HG03066 (cell line): ENCODE measurements at regions not wholly inside any gene's neighbourhood (a gene's known extent, or its start where the extent isn't known, plus 50 kb on each side); places are given as distances from the start of the nearest gene placed in this dataset.

Source experiments
- ATAC-seq: cut with Tn5 transposase; IDR thresholded peaks from one replicate; pipeline ENCODE4 v1.9.1; 2021; ENCODE audit warnings: low read depth; ENCODE audit not compliant: unreplicated experiment

DNA sequence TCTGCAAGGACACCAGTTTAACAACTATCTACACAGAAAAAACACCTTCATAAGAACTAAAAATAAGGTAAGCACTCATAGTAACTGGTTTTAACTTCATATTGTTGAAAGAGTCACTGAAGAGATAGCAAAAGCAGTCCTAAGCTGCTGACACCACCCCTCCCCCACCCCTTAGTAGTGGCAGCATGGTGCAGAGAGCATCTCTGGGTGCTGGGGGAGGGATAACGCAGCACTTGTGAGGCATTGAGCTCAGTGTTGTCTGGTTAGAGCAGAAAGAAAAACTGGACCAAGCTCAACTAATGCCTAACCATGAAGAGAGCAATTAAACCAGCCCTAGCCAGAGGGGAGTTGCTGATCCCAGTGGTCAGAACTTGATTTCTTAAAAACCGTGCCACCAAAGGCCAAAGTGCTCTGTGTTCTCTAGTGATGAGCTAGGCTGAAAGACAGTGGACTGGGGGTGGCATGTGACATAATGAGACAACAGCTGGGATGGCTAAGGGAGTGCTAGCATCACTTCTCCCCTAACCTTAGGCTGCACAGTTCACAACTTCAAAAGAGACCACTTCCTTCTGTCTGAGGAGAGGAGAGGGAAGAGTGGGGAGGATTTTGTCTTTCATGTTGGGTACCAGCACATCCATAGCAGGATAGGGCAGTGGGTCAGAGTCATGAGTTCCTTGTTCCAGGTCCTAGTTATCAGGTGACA, 669.3 kb downstream of the PDHA2 start:
- ATAC-seq, result no peak

DNA sequence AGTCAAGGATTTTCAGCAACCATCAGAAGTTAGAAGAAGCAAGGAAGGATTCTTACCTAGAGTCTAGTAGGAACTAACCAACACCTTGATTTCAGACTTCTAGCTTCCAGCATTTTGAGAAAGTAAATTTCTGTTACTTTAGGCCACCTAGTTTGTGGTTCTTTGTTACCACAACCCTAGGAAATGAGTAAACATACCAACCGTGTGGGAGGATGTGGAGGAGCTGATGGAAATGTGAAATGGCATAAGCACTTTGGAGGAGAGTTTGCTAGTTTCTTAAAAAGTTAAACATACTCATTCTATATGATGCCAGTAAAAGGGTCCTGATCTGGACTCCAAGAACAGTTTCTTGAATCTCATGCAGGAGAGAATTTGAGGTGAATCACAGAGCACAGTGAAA, 679.4 kb downstream of the PDHA2 start:
- no peak for ATAC-seq

DNA sequence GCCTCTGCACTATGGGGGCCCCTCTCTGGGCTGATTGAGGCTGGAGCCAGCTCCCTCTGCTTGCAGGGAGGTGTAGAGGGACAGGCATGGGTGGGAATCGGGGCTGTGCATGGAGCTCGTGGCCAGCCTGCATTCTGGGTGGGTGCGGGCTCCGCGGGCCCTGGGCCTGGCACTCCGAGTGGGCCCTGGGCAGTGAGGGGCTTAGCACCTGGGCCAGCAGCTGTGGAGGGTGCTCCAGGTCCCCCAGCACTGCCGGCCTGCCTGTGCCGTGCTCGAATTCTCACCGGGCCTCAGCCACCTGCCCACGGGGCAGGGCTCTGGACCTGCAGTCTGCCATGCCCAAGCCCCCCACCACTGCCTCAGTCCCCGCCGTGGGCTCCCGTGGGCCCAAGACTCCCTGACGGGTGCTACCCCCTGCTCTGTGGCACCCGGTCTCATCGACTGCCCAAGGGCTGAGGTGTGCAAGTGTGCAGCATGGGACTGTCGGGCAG, 681.2 kb downstream of the PDHA2 start:
- ATAC-seq, result no peak

DNA sequence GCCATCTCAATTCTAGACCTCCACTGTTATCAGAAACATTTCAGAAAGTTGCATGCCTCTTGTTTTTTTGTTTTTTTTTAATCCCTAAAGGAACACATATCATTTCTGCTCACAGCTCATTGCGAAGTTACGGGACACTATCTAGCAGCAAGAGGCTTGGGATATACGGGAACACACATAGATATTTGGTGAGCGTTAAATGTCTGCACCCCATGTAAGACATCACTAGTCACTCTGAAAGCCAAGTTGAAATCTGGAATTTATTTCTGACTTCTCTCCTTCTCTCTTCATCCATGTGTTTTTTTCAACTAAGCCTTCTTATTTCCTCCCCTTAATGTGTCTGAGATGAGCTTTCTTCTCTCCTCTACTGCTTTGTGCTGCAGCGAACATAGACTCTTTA, 683.7 kb downstream of the PDHA2 start:
- no peak for ATAC-seq

DNA sequence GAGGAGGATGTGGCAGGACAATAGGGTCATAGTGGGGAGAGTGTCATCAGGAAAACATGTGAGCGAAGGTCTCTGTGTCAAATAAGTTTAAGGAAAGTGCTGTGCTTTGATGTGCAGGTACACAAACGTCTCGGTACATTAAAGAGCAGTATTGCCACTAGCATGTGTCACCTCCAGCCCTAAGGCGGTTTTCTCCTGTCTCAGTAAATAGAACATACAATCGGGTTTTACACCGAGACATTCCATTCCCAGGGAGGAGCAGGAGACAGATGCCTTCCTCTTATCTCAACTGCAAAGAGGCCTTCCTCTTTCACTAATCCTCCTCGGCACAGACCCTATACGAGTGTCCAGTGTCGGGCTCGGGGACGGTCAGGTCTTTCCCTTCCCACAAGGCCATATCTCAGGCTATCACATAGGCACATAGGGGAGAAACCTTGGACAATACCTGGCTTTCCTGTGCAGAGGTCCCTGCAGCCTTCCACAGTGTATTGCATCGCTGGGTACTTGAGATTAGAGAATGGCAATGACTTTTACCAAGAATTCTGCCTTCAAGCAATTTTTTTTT, 684.5 kb downstream of the PDHA2 start:
- ATAC-seq, result no peak

DNA sequence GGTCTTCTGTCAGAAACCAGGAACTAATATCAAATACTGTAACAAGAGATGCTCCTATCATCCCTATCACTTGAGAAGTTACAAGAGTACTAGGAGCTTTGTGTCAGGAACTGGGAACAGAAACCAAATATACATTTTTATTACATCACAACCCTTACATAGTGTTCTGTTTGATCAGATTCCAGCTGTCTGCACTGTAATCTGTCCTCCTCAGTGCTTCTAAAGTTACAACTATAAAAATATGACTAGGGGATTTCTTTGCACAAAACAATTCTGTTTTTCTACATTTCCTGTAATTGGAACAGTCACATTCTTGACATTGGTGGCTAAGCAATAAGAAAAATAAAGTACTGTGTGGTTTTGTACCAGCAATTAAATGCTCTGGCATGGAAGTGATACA, 686.0 kb downstream of the PDHA2 start:
- no peak for ATAC-seq

DNA sequence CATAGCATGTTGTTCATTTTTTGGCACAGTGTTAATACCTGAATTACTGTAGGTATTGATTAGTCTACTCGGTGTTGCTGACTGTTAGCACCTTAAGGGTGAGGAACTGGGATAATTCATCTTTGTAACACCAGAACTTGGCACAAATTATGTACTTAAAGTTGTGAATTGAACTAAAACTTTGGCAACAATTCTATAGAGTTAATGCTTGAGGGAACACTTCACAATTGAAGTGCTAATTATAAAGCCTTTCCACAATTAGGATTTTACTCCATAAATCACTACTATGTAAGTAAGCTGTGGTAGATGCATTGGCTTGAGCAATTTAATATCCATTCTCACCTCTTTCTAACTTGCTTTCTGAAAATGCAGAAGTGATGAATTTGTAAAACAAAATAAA, 686.7 kb downstream of the PDHA2 start:
- no peak for ATAC-seq

DNA sequence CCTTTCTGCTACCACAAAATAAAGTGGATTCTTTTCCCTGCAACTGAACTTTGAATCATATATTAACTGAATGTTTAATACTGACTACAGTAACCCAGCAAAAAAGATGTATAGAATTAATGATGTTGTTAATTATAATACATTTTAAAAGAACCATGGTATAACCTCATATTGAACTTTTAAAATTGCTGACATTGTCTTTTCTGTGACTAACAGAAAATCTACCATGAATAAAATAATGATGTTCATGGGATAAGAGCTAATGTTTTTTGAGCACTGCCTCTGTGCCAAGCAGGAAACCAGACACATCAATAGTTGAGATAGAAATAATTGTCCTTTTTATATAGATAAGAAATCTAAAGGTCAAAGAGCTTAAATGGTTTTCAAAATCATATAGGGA, 691.9 kb downstream of the PDHA2 start:
- ATAC-seq, result no peak

DNA sequence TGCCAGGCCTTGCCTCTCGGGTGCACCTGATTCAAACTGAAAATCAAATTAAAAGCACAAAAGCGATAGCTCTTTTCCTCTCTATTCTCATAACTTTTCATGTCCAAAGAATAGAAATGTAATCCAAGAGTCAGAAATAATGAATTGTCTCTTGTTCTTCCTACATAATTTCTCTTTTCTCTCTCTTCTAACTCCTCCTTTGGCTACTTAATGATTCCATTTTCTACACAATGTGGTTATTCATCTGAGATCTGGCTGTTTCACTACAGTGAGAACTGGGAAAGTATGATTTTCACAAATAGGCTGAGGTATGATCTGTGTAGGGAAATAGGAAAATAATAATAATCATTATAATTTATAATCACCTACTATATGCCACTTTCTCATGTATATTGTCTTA, 703.5 kb downstream of the PDHA2 start:
- ATAC-seq, result no peak

DNA sequence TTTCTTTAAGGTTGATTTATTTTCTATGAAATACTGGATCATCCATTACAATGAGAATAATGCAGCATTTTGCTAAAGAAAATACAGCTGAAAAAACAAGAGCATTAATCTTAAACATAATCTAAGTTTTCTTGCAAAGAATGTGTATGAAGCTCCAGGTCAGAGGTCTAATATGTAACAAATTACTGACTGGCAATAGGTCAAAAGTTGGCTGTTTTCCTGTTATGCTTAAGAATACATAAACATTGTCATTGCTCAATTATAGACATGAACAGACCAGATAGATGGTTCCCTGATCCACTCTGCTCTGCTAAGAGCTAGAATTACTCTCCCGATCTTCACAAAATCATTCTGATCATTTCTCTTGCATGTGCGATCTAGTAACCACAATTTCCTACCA, 718.6 kb downstream of the PDHA2 start:
- no peak for ATAC-seq

DNA sequence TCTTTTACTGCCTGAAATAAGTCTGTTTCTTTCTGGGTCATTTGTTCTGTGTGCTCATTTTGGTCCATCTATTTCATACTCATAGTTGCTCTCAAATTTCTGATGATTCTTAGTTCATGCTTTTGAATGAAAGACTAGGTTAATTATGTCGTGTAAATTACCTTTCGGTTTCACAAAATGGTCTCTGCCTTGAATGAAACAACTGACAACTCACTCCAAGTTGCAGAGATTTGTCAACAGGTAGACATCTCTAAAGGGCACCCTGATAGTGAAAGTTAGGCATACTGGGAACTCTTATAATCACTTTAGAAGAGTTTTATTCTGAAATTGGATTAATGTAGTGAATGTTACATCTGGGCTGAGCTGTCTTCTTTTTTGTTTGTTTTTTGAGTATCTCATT, 726.9 kb downstream of the PDHA2 start:
- no peak for ATAC-seq

DNA sequence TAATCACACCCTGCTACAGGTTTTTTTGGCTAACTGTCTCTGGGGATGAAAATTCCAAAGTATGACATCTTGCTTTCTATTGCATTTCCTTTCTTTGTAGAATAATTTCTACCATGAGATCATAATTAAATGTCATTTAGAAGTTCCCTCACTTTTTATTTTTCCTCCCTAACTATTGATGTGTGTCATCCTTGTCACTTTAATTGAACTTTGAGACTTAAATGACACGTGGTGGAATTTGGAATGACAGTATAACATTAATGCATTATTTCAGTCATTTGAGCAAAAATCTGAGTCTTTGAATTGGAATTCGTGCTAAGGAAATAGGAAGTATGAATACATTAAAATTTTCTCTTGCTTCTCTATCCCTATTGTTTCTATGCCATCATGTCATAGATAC, 745.4 kb downstream of the PDHA2 start:
- ATAC-seq, result no peak

DNA sequence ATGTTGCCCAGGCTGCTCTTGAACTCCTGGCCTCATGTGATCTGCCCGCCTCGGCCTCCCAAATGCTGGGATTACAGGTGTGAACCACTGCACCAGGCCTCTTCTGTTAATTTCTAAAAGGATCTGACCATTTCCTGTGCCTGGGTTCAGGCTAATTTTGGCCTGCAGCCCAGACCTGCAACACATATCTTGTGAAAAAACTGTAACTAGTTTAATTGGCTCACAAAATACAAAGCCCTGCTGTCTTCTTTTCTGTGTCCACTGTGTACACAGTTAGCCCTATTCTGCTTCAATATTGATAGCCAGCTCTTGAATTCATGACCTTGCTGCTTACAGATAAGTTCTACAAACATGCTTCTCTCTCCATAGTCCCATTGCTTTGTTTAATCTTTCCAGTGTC, 753.5 kb downstream of the PDHA2 start:
- ATAC-seq, result no peak

DNA sequence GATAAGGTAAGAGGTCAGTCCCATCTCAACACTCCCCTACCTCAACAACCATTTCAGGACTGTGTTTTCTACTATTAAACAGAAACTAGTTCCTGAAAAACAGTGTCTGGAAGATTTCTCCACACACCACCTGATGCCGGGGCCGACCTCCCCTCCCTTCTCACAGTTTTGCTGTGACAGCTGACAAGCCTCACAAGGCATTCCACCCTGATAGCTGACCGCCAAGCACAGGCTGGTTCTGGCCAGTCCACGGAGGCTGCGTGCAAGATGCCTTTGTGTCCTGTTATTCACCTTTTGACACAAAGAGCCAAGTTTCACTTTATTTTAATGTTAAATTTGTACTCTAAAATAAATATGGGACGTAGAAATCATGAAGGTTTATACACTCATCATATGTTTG, 758.6 kb downstream of the PDHA2 start:
- no peak for ATAC-seq

DNA sequence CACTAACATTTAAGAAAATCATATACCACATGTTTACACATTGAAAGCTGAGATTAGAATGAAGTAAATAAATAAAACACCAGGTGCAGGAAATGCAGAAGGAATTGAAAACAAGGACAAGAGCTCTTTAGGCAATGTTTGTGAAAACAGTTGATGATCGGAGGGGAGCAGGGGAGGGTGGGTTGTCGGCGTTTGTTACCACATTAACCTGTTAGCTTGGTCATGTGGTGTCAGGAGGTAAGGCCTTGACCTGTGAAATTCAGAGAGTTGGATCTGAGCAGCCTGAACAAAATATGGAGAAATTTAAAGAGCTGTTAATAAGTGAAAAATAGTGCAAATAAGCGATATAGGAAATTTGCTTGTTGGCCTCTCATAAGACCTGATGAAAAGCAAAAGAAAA, 759.9 kb downstream of the PDHA2 start:
- no peak for ATAC-seq

DNA sequence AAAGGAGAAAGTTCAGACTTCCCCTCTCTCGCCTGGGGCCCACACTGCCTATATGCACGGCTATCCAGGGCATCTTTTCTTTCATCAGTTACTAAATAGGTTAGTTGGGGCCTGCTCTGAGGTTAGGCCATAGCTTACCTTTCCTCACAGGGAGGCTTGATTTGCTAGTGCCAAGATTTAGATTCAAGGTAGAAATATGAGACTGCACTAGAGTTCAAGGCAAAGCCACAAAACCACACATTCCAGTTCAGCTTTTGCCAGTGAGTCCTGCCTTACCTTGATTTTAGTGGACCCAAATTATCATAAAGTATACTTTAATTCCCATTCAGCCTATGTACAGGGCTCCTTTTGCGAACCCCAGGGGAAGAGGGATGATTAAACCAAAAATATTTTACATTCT, 762.8 kb downstream of the PDHA2 start:
- no peak for ATAC-seq

DNA sequence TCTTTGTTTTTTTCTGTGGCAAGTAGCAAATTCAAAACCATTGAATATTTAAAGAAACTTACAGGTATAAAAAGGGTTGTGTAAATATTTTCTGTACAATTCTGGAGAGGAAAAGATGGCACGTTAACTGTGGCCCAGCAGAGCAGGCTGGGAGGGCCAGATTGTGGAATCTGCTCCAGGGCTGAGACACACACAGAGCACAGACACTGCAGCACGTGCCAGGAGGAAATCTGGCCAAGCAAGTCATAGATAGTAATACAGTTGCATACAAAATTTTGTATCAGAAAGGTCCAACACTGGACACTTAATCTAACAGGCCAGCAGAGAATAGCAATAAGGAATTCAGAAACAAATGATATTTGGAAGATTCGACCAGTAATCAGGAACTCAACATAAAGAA, 763.7 kb downstream of the PDHA2 start:
- ATAC-seq, result no peak

DNA sequence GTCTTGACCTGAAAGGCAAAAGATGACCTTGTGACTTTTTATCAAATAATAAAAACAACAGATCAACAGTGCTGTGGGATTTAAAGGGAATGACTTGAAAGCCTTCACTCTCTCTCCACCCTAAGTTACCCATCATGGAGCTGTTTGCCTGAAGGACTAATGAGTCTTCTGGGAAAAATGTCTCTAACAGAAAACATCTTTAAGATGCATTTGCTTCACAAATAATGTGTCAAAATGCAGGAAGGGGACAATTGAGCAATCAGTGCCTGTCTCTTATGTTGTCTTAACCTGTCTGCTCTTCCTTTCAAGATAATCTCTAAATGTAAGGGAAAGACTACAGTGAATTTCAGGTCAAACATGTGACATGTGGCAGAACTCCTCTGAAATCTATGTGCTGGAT, 766.6 kb downstream of the PDHA2 start:
- ATAC-seq, result no peak

DNA sequence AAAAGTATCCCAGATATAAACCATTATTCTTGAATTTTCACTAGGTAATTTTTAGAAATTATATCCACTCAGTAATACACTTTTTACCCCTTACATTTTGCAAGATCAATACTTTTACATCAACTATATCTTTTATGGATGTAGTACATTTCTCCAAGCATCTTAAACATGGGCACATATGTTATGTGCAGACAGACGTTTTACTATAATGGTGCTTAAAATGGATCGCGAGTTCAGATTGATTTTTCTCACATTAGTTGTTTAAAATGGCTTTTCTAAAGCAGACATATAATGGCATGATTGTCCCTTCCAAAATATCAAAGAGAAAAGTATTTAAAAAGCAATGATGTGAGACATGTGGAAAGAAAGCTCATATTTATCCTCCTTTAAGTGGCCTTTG, 786.1 kb downstream of the PDHA2 start:
- no peak for ATAC-seq

DNA sequence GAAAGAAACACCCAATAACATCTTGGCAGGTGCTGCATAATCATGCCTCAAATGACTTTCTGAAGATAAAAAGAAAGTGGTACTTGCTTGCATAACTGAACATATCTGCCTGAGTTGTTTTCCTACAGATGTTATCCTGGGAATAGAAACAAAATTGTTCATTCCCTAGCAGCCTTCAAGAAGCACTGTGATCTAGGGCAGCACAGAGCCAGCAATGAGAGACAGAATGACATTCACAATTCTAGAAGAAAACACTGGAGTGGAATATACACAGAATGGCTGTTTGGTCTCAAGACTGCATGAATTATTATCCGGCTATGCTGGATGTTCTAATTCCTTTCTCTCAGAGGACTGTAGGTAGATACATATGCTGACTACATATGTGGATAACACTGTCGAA, 790.9 kb downstream of the PDHA2 start:
- ATAC-seq, result no peak

DNA sequence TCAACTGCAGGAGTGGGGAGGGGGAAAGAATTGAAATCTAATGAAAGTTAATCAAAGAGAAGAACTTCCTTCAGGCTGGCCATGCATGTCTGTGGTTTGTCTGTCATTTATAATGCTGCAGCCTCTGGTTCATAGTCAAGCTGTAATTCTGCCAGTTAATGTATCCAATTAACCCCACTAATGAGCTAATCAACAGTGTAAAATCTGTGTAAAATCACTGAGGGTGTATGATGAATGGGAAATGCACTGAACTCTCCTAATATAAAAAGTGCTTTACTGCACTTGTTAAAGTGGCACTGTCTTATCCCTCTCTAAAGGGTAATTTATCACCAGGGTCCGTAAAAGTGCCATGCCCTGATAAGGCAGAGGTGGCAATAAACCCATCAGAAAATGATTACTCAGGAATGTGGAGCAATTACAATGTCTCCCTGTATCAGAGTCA, 798.1 kb downstream of the PDHA2 start:
- ATAC-seq, result no peak

DNA sequence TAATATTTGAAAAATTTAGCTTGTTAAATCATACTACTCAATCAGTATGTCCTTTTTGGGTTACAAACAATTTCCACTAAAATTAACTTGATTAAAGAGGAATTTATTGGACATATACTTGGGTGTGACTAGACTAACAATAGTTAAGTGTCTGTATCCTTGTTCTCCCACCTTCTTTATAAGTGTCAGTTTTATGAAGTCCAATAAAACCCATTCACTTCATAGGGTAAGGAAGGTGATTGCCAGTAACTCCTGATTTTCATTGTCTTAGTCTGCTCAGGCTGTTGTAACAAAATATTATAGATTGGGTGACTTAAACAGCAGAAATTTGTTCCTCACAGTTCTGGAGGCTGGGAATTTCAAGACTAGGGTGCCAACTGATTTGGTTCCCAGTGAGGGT, 800.0 kb downstream of the PDHA2 start:
- no peak for ATAC-seq

DNA sequence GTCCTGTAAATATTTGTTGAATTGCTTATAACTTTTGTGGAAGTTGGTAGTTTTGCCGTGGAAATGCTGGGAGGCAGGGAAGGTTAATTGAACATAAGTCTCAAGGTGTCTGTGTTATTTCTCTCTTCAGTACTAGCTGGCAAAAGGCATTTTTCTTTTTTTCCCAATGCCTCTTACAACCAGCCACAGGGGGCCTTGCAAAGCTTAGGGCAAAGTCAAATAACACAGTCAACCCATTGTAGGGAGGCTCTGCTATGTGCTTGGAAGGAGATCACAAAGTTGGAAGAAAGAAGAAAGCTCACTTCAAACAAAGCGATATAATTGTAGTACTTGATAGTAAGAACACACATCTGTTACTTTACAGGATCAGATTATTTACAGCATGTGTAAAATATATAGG, 802.6 kb downstream of the PDHA2 start:
- no peak for ATAC-seq
